ENCODE measurements at regions not wholly inside any gene's neighbourhood (a gene's known extent, or its start where the extent isn't known, plus 50 kb on each side); places are given as distances from the start of the nearest gene placed in this dataset.

DNA sequence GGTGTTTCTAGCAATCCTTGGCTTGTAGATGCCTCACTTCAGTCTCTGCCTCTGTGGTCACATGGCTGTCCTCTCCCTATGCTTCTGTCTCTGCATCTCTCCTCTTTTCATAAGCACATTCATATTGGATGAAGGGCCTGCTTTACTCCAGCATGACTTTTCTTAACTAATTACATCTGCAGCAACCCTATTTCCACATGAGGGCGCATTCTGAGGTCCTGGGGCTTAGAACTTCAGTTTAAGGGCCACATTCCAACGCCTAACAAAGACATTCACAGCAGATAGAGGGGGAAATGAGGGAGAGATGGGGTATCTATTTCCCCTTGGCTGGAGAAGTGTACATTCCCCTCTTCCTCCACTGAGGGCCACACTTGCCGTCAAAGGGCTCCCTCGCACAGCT, 489.1 kb upstream of the SALL1 start:
- no peak overlapping the region for H3K4me3 ChIP-seq (replicated peaks in 1 of 2; ENCODE audit: low read depth in 1 of 2, low read length in 2 of 2)
- H3K4me2 ChIP-seq (ENCODE audit: low read length) = no peak overlapping the region
- H3K27ac ChIP-seq (ENCODE audit: low read depth, low read length) = no peak overlapping the region
- no peaks in the 10 kb centered on the region for H3K4me1 ChIP-seq (ENCODE audit: control insufficient read depth in 1 of 2, insufficient read depth in 2 of 2, low read length in 2 of 2)
- ChIA-PET POLR2A (no interaction called here), RAD21 (ENCODE audit: low non-redundant PET in 1 of 2, low total read pairs in 2 of 2, uncharacterized antibody in 2 of 2, unreplicated experiment in 2 of 2) (no interaction called here), CTCF (no interaction called here)
- TF ChIP-seq, protein P1, sequence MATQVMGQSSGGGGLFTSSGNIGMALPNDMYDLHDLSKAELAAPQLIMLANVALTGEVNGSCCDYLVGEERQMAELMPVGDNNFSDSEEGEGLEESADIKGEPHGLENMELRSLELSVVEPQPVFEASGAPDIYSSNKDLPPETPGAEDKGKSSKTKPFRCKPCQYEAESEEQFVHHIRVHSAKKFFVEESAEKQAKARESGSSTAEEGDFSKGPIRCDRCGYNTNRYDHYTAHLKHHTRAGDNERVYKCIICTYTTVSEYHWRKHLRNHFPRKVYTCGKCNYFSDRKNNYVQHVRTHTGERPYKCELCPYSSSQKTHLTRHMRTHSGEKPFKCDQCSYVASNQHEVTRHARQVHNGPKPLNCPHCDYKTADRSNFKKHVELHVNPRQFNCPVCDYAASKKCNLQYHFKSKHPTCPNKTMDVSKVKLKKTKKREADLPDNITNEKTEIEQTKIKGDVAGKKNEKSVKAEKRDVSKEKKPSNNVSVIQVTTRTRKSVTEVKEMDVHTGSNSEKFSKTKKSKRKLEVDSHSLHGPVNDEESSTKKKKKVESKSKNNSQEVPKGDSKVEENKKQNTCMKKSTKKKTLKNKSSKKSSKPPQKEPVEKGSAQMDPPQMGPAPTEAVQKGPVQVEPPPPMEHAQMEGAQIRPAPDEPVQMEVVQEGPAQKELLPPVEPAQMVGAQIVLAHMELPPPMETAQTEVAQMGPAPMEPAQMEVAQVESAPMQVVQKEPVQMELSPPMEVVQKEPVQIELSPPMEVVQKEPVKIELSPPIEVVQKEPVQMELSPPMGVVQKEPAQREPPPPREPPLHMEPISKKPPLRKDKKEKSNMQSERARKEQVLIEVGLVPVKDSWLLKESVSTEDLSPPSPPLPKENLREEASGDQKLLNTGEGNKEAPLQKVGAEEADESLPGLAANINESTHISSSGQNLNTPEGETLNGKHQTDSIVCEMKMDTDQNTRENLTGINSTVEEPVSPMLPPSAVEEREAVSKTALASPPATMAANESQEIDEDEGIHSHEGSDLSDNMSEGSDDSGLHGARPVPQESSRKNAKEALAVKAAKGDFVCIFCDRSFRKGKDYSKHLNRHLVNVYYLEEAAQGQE (IDR thresholded peaks at IDR 0.05; ENCODE audit: low read depth) = no peak
- no peak for TF ChIP-seq POLR2AphosphoS5 (IDR thresholded peaks at IDR 0.05; ENCODE audit: low read depth, low read length)
- TF ChIP-seq SP1 (IDR thresholded peaks at IDR 0.05; ENCODE audit: low read depth) = no peak
- TF ChIP-seq RAD21 (IDR thresholded peaks at IDR 0.05; ENCODE audit: low read depth) = no peak
- no peak for TF ChIP-seq TCF7L2 (IDR thresholded peaks at IDR 0.05; ENCODE audit: borderline replicate concordance, extremely low read depth, insufficient read depth, insufficient read length)
- TF ChIP-seq, protein P2, sequence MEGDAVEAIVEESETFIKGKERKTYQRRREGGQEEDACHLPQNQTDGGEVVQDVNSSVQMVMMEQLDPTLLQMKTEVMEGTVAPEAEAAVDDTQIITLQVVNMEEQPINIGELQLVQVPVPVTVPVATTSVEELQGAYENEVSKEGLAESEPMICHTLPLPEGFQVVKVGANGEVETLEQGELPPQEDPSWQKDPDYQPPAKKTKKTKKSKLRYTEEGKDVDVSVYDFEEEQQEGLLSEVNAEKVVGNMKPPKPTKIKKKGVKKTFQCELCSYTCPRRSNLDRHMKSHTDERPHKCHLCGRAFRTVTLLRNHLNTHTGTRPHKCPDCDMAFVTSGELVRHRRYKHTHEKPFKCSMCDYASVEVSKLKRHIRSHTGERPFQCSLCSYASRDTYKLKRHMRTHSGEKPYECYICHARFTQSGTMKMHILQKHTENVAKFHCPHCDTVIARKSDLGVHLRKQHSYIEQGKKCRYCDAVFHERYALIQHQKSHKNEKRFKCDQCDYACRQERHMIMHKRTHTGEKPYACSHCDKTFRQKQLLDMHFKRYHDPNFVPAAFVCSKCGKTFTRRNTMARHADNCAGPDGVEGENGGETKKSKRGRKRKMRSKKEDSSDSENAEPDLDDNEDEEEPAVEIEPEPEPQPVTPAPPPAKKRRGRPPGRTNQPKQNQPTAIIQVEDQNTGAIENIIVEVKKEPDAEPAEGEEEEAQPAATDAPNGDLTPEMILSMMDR (IDR thresholded peaks at IDR 0.05 in 2 of 3, conservative IDR thresholded peaks at IDR 0.05 in 1 of 3; ENCODE audit: borderline replicate concordance in 1 of 3, insufficient read depth in 1 of 3, low read depth in 2 of 3, low read length in 2 of 3) = no peak
- TF ChIP-seq EZH2 (IDR thresholded peaks at IDR 0.05) = no peak
- TF ChIP-seq, protein P3, sequence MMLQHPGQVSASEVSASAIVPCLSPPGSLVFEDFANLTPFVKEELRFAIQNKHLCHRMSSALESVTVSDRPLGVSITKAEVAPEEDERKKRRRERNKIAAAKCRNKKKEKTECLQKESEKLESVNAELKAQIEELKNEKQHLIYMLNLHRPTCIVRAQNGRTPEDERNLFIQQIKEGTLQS (IDR thresholded peaks at IDR 0.05) = no peak
- no peak for TF ChIP-seq JUND (IDR thresholded peaks at IDR 0.05)
- TF ChIP-seq CEBPB (IDR thresholded peaks at IDR 0.05; ENCODE audit: low read depth) = no peak
- no peak for TF ChIP-seq SIN3A (IDR thresholded peaks at IDR 0.05; ENCODE audit: low read depth)
- no peak for TF ChIP-seq ZNF274 (IDR thresholded peaks at IDR 0.05; ENCODE audit: low read depth, low read length)
- H3K9ac ChIP-seq (ENCODE audit: low read length) = no peak overlapping the region
- no peaks in the 10 kb centered on the region for H3K9me2 ChIP-seq (ENCODE audit: insufficient read depth)
- H3K9me3 ChIP-seq (ENCODE audit: control insufficient read depth in 1 of 2, insufficient read depth in 1 of 2, low read depth in 1 of 2, low read length in 2 of 2) = peaks cover 3 to 12% of the 10 kb centered on the region in 2 experiments; a peak in 2 of 4 replicates
- ATAC-seq (no peak), DNase-seq (ENCODE audit: low read depth, low spot score) (no peak)
- H3K79me2 ChIP-seq (ENCODE audit: insufficient read depth, low read length) = no peaks in the 10 kb centered on the region
- no peaks in the 10 kb centered on the region for H3K36me3 ChIP-seq (ENCODE audit: control insufficient read depth in 1 of 2, insufficient read depth in 2 of 2, low read length in 2 of 2)
- BruUV-seq (replicated peaks) = no TSS peak
- intact Hi-C loops (cut with micrococcal nuclease) = no loop called here
- H2AFZ ChIP-seq (ENCODE audit: low read depth, low read length, poor library complexity, severe bottlenecking) = no peak overlapping the region
- H4K20me1 ChIP-seq (ENCODE audit: insufficient read depth) = no peaks in the 10 kb centered on the region
- no peaks in the 10 kb centered on the region for H3K27me3 ChIP-seq (ENCODE audit: insufficient read depth, low read length)
